AG09309 (cell line): ENCODE measurements at regions not wholly inside any gene's neighbourhood (a gene's known extent, or its start where the extent isn't known, plus 50 kb on each side); places are given as distances from the start of the nearest gene placed in this dataset.

Experiments
- DNase-seq: peaks from one replicate; pipeline ENCODE4 v3.0.0-alpha.2; 2010; ENCODE audit warnings: low read depth
- H3K4me3 ChIP-seq: 2 replicates; pipeline ENCODE4 v1.5.1; 2011; ENCODE audit warnings: mild to moderate bottlenecking, low read depth, low read length, moderate library complexity; ENCODE audit not compliant: control insufficient read depth
- CTCF ChIP-seq: IDR thresholded peaks from 2 replicates; pipeline ENCODE4 v1.5.1; 2011; ENCODE audit warnings: mild to moderate bottlenecking, low read depth, low read length, inconsistent platforms; ENCODE audit not compliant: insufficient read depth, control insufficient read depth; ENCODE audit errors: missing control alignments

- no peak for DNase-seq
- no peak overlapping the region for H3K4me3 ChIP-seq
- no peak for TF ChIP-seq CTCF
Observed at GRCh38 chr9:22623236-22623635, 176.6 kb downstream of the DMRTA1 start.

GRCh38 chr9:22625540-22625939, 178.9 kb downstream of the DMRTA1 start:
- TF ChIP-seq CTCF = no peak
- no peak for DNase-seq
- no peak overlapping the region for H3K4me3 ChIP-seq

GRCh38 chr9:22643541-22643940, 196.9 kb downstream of the DMRTA1 start:
- DNase-seq = no peak
- TF ChIP-seq CTCF = no peak
- no peak overlapping the region for H3K4me3 ChIP-seq

GRCh38 chr9:22645893-22646292, 199.3 kb downstream of the DMRTA1 start:
- TF ChIP-seq CTCF = no peak
- no peak for DNase-seq
- H3K4me3 ChIP-seq = no peak overlapping the region

- no peak overlapping the region for H3K4me3 ChIP-seq
- no peak for TF ChIP-seq CTCF
- DNase-seq = no peak
Observed at GRCh38 chr9:22649384-22649783, 202.8 kb downstream of the DMRTA1 start.

GRCh38 chr9:22650145-22650544, 203.5 kb downstream of the DMRTA1 start:
- no peak for DNase-seq
- no peak overlapping the region for H3K4me3 ChIP-seq
- no peak for TF ChIP-seq CTCF

GRCh38 chr9:22650946-22651345, 204.3 kb downstream of the DMRTA1 start:
- H3K4me3 ChIP-seq = no peak overlapping the region
- DNase-seq = no peak
- TF ChIP-seq CTCF = no peak
